PC-9 (cell line): ENCODE measurements at regions not wholly inside any gene's neighbourhood (a gene's known extent, or its start where the extent isn't known, plus 50 kb on each side); places are given as distances from the start of the nearest gene placed in this dataset.

Source experiments
- EZH2 ChIP-seq: fragments of 200-600 bp; sonication (generic); IDR thresholded peaks from 2 replicates; pipeline ENCODE4 v1.8.0; 2017; ENCODE audit warnings: antibody characterized with exemption, low read depth
- TF ChIP-seq, protein P1 (sequence below): fragments of 200-600 bp; sonication (generic); conservative IDR thresholded peaks from 2 replicates; pipeline ENCODE4 v1.6.1; 2017; ENCODE audit warnings: mixed run types, antibody characterized with exemption, mild to moderate bottlenecking, moderate library complexity

DNA sequence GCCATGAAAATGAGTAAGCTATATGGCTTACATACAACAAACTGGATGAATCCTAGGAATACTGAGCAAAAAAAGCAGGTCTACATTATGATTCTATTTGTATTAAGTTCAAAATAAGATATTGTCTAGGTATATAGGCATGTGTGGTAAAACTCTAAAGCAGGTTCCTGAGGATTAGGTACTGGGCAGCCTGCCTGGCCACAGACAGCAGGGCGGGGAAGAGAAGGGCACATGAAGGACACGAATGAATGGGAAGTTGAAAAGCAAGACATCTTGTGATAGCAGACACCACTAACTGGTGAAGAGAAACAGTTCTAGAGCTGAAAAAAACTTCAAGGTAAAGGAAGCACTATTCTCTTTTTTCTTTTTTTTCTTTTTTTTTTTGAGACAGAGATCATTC is 72.6 kb upstream of the SLC4A11 start:
- TF ChIP-seq, protein P1, sequence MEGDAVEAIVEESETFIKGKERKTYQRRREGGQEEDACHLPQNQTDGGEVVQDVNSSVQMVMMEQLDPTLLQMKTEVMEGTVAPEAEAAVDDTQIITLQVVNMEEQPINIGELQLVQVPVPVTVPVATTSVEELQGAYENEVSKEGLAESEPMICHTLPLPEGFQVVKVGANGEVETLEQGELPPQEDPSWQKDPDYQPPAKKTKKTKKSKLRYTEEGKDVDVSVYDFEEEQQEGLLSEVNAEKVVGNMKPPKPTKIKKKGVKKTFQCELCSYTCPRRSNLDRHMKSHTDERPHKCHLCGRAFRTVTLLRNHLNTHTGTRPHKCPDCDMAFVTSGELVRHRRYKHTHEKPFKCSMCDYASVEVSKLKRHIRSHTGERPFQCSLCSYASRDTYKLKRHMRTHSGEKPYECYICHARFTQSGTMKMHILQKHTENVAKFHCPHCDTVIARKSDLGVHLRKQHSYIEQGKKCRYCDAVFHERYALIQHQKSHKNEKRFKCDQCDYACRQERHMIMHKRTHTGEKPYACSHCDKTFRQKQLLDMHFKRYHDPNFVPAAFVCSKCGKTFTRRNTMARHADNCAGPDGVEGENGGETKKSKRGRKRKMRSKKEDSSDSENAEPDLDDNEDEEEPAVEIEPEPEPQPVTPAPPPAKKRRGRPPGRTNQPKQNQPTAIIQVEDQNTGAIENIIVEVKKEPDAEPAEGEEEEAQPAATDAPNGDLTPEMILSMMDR, result no peak
- no peak for TF ChIP-seq EZH2
